GM23248 (cell line): ENCODE measurements at regions not wholly inside any gene's neighbourhood (a gene's known extent, or its start where the extent isn't known, plus 50 kb on each side); places are given as distances from the start of the nearest gene placed in this dataset.

Experiments used
- EZH2 ChIP-seq: fragments of 200-600 bp; sonication (generic); IDR thresholded peaks from 2 replicates; pipeline ENCODE4 v1.6.1; 2018; ENCODE audit warnings: antibody characterized with exemption, mild to moderate bottlenecking; ENCODE audit not compliant: insufficient read depth, poor library complexity, severe bottlenecking
- EZH2phosphoT487 ChIP-seq: fragments of 200-600 bp; sonication (generic); IDR thresholded peaks from 2 replicates; pipeline ENCODE4 v1.6.1; 2018; ENCODE audit warnings: antibody characterized with exemption, moderate library complexity, mild to moderate bottlenecking, low read depth; ENCODE audit not compliant: insufficient read depth

DNA sequence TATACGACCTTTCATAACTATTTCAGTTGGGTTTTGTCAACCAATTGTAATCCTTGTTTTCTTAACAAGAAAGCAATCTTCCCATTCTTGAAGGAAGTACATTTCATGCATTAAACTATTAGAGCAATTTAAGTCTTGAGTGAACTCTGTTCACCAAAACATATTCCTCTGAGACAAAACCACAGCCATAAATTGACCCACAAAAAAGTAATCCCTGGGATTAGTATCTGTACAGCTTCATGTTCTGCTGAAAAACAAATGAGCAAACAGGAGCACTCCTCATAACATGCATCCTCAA lies 207.0 kb upstream of the PDE5A start:
- TF ChIP-seq EZH2phosphoT487 (no peak), EZH2 (no peak)
